Amygdala (tissue), 56 donors: ENCODE measurements at regions not wholly inside any gene's neighbourhood (a gene's known extent, or its start where the extent isn't known, plus 50 kb on each side); places are given as distances from the start of the nearest gene placed in this dataset.
A peak's percentile ranks its signal among the peaks of the same experiment; 100 is the strongest.

Source experiments
- DNase-seq, 56 donors: peaks; one replicate each; lab custom pipeline; 2025; lab: John Stamatoyannopoulos, UW

GRCh38 chr4:64614276-64614675 lies 205.0 kb upstream of the TECRL start:
- DNase-seq, result no peak

DNA sequence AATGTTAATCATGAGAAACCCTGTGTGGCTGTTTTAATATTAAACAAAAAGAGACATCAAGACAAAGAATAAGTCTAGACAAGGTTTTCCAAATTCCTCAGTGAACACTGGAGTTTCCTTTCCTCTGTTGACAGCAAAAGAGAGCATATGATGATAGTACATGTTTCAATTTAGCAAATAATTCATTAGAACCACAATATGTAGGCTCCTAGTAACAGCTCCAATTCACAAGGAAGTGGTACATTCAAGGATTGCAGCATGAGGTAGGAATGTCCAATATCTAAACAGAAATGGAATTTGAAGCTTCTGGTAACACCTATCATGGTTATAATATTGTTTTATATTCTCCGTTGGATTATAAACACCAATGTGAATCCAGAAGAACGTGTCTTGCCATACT lies 203.8 kb upstream of the TECRL start:
- DNase-seq, result no peak

- DNase-seq, result no peak
These were observed 188.8 kb upstream of the TECRL start for GRCh38 chr4:64598066-64598465.

DNA sequence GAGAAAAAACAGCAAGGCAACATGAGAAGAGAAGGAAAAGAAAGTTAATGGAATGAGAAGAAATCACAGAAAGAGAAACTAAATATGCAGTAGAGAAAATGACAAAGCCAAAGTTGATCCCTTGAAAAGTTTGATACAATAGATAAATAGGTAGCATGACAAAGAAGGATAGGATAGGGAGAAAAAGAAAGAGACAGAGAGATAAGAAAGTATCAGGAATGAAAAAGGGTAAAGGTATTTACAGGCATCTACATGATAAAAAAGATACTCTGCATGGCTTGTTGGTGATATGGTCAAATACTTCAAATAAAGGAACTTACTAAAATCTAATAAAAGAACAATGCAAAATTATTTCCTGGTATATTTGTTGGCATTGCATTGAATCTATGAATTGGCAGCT lies 185.5 kb upstream of the TECRL start:
- no peak for DNase-seq

DNA sequence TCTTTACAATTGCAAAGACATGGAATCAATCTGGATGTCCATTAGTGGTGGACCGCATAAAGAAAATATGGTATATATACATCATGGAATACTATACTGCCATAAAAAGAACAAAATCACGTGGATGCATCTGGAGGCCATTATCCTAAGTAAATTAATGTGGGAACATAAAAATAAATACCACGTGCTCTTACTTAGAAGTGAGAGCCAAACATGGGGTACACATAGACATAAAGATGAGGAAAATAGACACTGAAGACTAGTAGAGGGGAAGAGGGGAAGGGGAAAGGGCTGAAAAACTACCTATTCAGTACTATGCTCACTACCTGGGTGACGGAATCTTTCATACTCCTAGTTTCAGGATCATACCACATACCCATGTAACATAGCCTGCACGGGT lies 179.3 kb upstream of the TECRL start:
- DNase-seq, result no peak

- peak in 1 of 56 donors; percentile 18 for DNase-seq
These were observed 175.8 kb upstream of the TECRL start for GRCh38 chr4:64584981-64585557.

DNA sequence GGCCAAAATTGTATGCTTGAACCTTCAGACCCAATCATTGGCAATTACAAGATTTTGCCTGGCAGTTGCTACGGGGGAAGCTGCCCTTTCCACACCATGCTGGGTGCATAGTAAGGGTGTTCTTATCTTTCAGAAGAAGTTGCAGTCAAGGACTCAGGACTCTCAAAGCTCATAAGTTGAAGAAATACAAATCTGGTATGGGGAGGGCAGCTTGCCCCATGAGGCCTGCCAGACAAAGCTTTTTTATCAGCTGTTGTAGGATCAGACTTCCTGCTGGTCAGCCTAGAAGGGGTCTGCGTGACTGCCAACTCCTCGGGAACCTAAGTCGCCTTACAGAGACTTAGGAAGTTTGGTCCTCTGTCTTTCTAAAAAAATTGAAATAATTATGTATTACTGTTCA lies 174.9 kb upstream of the TECRL start:
- DNase-seq, result no peak

DNA sequence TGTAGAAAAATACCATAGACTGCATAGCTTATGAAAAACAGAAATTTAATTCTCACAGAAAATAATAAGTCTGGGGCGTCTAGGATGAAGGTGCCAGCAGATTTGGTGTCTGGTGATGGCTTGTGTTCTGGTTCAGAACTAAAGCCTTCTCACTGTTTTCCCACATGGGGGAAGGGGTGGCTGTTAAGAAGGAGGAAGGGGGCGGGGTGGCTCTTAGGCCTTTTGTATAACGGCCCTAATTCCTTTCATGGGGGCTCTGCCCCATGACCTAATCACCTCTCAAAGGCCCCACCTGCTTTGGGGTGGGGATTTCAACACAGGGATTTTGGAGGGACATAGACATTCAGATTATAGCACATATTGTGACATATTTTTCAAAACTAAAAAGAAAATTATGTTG lies 173.2 kb upstream of the TECRL start:
- DNase-seq, result no peak

GRCh38 chr4:64581422-64581821 lies 172.2 kb upstream of the TECRL start:
- DNase-seq, result no peak

GRCh38 chr4:64564126-64564525 lies 154.9 kb upstream of the TECRL start:
- DNase-seq, result no peak

DNA sequence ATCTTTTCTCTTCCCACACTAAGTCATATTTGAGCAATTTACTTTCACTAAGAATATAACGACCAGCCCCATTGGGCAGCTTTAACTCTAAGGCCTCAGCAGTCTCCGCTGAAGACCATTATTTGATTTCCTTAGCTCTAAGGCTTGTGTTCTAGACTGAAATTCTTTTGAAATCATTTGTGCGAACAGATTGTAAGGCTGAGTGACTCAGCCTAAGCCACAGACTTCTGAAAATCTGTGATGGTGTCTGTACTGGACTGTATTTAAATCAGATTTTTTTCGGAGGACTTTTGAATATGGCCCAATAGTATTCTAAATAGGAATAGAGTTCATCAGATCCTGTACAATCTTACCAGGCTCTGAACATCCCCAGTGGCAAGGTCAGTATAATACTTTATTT lies 150.3 kb upstream of the TECRL start:
- no peak for DNase-seq

- no peak for DNase-seq
These were observed 141.9 kb upstream of the TECRL start for GRCh38 chr4:64551125-64551524.

DNA sequence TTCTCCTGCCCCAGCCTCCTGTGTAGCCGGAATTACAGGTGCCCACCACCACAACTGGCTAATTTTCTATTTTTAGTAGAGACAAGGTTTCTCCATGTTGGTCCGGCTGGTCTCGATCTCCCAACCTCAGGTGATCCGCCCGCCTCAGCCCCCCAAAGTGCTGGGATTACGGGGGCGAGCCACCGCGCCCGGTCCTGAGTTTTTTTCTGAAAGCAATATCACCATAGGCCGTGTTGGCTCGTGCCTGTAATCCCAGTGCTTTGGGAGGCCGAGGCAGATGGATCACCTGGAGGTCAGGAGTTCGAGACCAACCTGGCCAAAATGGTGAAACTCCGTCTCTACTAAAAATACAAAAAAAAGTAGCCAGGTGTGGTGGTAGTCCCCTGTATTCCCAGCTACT lies 136.3 kb upstream of the TECRL start:
- no peak for DNase-seq

- DNase-seq, result peak in 38 of 56 donors; percentile 0 to 65 (median 10)
These were observed 130.1 kb upstream of the TECRL start for GRCh38 chr4:64539234-64539849.

DNA sequence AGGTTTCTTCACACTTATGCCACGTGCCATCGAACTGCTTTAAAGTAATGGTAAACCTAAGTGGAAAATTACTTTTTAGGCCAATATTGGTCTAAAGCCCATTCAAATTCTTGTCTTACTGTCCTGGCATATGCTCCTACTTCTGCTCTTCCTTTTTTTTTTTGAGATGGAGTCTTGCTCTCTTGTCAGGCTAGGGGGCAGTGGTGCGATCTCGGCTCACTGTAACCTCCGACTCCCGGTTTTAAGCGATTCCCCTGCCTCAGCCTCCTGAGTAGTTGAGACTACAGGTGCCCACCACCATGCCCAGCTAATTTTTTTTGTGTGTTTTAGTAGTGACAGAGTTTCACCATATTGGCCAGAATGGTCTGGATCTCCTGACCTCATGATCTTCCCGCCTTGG lies 129.0 kb upstream of the TECRL start:
- no peak for DNase-seq

GRCh38 chr4:64533637-64534036 lies 124.4 kb upstream of the TECRL start:
- DNase-seq, result no peak

DNA sequence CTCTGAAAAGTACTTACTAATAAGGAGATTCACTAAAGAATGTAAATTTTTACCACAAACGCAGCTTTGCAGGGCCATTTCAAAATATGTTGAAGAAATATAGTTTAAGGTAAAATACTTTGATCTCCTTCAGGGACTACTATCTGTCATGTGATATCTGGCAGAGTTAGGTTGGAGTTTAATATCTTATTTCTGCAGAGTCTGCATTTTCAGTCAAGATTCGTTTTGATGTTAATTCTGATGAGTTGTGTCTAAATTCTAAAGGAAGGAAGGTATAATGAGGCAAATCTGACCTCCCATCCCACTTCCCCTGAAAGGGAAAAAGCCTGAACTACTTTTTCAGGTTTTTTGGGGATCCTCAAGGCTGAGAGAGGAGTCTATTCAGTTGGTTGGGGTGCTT lies 123.9 kb upstream of the TECRL start:
- DNase-seq, result no peak

GRCh38 chr4:64520421-64520820 lies 111.2 kb upstream of the TECRL start:
- no peak for DNase-seq

DNA sequence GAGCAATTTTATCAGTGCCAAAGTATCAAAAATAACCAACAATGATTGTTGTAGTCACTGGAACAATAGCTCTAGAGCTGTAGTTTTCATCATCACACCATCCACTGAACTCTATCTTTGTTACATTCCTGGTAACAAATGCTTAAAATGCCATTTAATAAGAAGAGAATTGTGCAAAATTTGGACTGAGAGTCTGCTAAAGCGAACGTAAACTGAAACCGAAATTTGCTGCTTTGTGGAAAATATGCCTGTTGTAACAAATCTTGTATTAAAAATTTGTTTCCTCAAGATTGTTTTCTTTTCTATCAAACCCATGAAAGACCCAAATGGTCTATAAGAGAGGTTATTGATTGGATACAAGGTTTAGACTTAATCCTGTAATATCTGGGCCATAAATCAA lies 109.3 kb upstream of the TECRL start:
- no peak for DNase-seq

- DNase-seq, result no peak
These were observed 106.9 kb upstream of the TECRL start for GRCh38 chr4:64516176-64516575.

DNA sequence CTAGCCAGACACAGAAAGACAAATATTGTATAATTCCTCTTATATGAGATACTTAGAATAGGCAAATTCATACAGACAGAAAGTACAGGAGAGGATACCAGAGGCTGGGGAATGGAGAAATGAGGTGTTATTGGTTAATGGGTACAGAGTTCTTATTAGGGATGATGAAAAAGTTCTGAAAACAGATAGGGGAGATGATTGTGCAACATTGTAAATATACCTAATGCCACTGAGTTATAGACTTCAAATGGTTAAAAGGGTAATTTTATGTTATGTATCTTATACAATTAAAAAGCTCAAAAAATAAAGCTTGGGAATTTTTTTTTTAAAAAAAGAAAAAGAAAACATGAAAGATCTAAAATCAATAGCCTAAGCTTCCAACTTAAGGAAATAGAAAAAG lies 98.8 kb upstream of the TECRL start:
- no peak for DNase-seq

DNA sequence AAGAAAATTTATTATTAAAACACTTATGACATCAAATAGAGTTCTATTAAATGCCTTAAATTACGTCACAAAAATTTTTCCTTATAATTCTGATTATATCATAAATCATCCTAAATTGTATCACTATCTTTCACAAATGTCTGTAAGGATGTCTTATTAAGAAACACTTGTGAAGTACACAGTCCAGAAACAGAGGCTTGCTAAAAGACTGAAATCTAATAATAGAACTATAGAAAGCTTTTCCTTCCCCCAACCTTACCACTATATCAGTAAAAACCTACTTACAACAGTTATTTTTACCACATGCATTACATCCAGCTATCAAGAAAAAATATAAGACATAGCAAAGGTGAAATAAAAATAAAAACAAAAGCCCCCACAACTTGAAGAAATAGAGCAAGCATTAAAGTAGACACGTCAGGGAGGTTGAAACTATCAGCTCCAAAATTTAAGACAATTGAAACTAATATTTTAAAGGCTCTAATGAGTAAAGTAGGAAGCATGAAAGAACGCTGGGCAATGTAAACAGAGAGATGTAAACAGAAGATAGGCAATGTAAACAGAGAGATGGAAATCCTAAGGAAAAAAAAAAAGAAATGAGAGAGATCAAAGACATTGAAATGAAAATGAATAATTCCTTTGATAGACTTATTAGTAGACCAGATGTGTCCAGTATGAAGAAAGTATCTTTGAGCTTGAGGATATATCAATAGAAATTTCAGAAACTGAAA lies 94.9 kb upstream of the TECRL start:
- no peak for DNase-seq
